ENCODE measurements at regions not wholly inside any gene's neighbourhood (a gene's known extent, or its start where the extent isn't known, plus 50 kb on each side); places are given as distances from the start of the nearest gene placed in this dataset.

- H4K20me1 ChIP-seq (ENCODE audit: insufficient read depth, low read length) = no peaks in the 10 kb centered on the region
- H3K79me2 ChIP-seq (ENCODE audit: low read length) = no peaks in the 10 kb centered on the region
- H3F3A ChIP-seq (ENCODE audit: insufficient read depth, low read length) = peaks cover 6% of the 10 kb centered on the region; the same call in 1 of the 2 replicates
- no peak overlapping the region for H2AFZ ChIP-seq (ENCODE audit: low read length)
- H3K27ac ChIP-seq (ENCODE audit: low read length) = no peak overlapping the region
- H3K4me3 ChIP-seq (ENCODE audit: low read length) = no peak overlapping the region
- H3K4me2 ChIP-seq (ENCODE audit: low read depth, low read length) = no peak overlapping the region
- peaks cover 10% of the 10 kb centered on the region for H3K4me1 ChIP-seq (ENCODE audit: low read length)
- no peaks in the 10 kb centered on the region for H3K36me3 ChIP-seq (replicated peaks; ENCODE audit: insufficient read depth, low read length)
- 0 out of 2 replicates have a peak, but pooled peaks cover 9% of the 10 kb centered on the region for H3K27me3 ChIP-seq (replicated peaks; ENCODE audit: insufficient read depth, low read length)
- H3K9ac ChIP-seq (ENCODE audit: low read length) = no peak overlapping the region
- TF ChIP-seq CTCF (IDR thresholded peaks at IDR 0.05; ENCODE audit: low read length) (no peak), EZH2phosphoT487 (IDR thresholded peaks at IDR 0.05; ENCODE audit: low read length) (no peak), EZH2 (optimal IDR thresholded peaks at IDR 0.05; ENCODE audit: low read depth, low read length) (no peak)
- H3K9me3 ChIP-seq (replicated peaks; ENCODE audit: insufficient read depth, low read length) = no peaks in the 10 kb centered on the region
- no peaks in the 10 kb centered on the region for H3K9me2 ChIP-seq (replicated peaks; ENCODE audit: insufficient read depth, low read length)
- DNase-seq = no peak
Measured at GRCh38 chr1:232452736-232453440, 177.0 kb downstream of the SIPA1L2 start.

DNA sequence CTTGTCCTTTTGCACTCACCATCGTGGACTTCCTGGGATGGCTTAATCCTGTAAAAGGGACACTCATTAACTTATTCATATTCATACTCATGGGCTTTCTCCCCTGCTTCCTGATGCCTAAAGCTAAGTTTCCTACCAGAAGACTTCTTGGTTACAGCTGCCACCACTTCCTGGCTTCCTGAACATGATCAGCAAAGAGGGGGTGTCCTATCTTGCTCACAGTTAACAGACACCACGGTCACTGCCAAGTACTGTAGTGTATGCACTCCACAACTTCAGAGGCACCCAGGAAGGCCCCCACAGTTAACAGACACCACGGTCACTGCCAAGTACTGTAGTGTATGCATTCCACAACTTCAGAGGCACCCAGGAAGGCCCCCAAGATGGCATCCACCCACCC, 177.8 kb downstream of the SIPA1L2 start:
- H3K27ac ChIP-seq (ENCODE audit: low read length) = no peak overlapping the region
- no peaks in the 10 kb centered on the region for H3K36me3 ChIP-seq (replicated peaks; ENCODE audit: insufficient read depth, low read length)
- no peak overlapping the region for H3K4me3 ChIP-seq (ENCODE audit: low read length)
- DNase-seq = no peak
- H3K79me2 ChIP-seq (ENCODE audit: low read length) = no peaks in the 10 kb centered on the region
- no peak overlapping the region for H2AFZ ChIP-seq (ENCODE audit: low read length)
- no peak overlapping the region for H3K4me2 ChIP-seq (ENCODE audit: low read depth, low read length)
- no peaks in the 10 kb centered on the region for H3K9me2 ChIP-seq (replicated peaks; ENCODE audit: insufficient read depth, low read length)
- no peak for TF ChIP-seq CTCF (IDR thresholded peaks at IDR 0.05; ENCODE audit: low read length)
- H3K9ac ChIP-seq (ENCODE audit: low read length) = no peak overlapping the region
- H3K9me3 ChIP-seq (replicated peaks; ENCODE audit: insufficient read depth, low read length) = no peaks in the 10 kb centered on the region
- 0 out of 2 replicates have a peak, but pooled peaks cover under 1% of the 10 kb centered on the region for H3F3A ChIP-seq (ENCODE audit: insufficient read depth, low read length)
- peaks cover 4% of the 10 kb centered on the region for H3K4me1 ChIP-seq (ENCODE audit: low read length)
- no peaks in the 10 kb centered on the region for H4K20me1 ChIP-seq (ENCODE audit: insufficient read depth, low read length)
- 0 out of 2 replicates have a peak, but pooled peaks cover 9% of the 10 kb centered on the region for H3K27me3 ChIP-seq (replicated peaks; ENCODE audit: insufficient read depth, low read length)

DNA sequence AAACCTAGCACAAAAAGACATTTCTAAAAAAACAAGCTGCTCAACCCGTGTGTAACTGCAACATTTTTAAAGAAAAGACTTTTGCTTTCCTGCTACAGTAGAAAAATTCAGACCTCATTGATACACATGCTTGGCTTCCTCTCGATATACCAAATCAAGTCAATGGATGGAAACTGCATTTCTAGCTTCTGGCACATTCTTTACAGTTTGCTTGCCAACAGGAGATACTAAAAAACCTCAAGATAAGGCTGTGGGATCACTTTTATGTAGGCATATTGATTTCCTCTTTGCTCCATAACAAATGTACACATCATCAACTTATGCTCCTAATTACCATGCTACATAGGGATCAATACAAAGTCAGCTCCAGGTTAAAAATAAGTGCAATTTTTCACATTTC, 178.4 kb downstream of the SIPA1L2 start:
- no peak overlapping the region for H3K27ac ChIP-seq (ENCODE audit: low read length)
- H3K4me1 ChIP-seq (ENCODE audit: low read length) = no peaks in the 10 kb centered on the region
- no peaks in the 10 kb centered on the region for H3K36me3 ChIP-seq (replicated peaks; ENCODE audit: insufficient read depth, low read length)
- no peak for DNase-seq
- no peaks in the 10 kb centered on the region for H3F3A ChIP-seq (ENCODE audit: insufficient read depth, low read length)
- H3K9me2 ChIP-seq (replicated peaks; ENCODE audit: insufficient read depth, low read length) = no peaks in the 10 kb centered on the region
- H3K79me2 ChIP-seq (ENCODE audit: low read length) = no peaks in the 10 kb centered on the region
- no peak overlapping the region for H2AFZ ChIP-seq (ENCODE audit: low read length)
- H4K20me1 ChIP-seq (ENCODE audit: insufficient read depth, low read length) = no peaks in the 10 kb centered on the region
- no peak overlapping the region for H3K9ac ChIP-seq (ENCODE audit: low read length)
- TF ChIP-seq EZH2phosphoT487 (IDR thresholded peaks at IDR 0.05; ENCODE audit: low read length) = no peak
- TF ChIP-seq EZH2 (optimal IDR thresholded peaks at IDR 0.05; ENCODE audit: low read depth, low read length) = no peak
- TF ChIP-seq CTCF (IDR thresholded peaks at IDR 0.05; ENCODE audit: low read length) = no peak
- H3K4me2 ChIP-seq (ENCODE audit: low read depth, low read length) = no peak overlapping the region
- H3K27me3 ChIP-seq (replicated peaks; ENCODE audit: insufficient read depth, low read length) = 0 out of 2 replicates have a peak, but pooled peaks cover 2% of the 10 kb centered on the region
- no peak overlapping the region for H3K4me3 ChIP-seq (ENCODE audit: low read length)
- no peaks in the 10 kb centered on the region for H3K9me3 ChIP-seq (replicated peaks; ENCODE audit: insufficient read depth, low read length)
